SU-DHL-6 (cell line): ENCODE measurements at regions not wholly inside any gene's neighbourhood (a gene's known extent, or its start where the extent isn't known, plus 50 kb on each side); places are given as distances from the start of the nearest gene placed in this dataset.

Experiments used
- H2AFZ ChIP-seq: fragments of 200-600 bp; sonication (generic); 2 replicates; pipeline ENCODE4 v1.6.1; 2014; ENCODE audit warnings: low read depth, mild to moderate bottlenecking, moderate library complexity, mixed read lengths, antibody characterized with exemption, low read length; ENCODE audit not compliant: severe bottlenecking
- H3F3A ChIP-seq: fragments of 200-600 bp; shearing (Covaris generic); 2 replicates; pipeline ENCODE4 v1.6.0; 2016; ENCODE audit warnings: antibody characterized with exemption, mild to moderate bottlenecking; ENCODE audit not compliant: insufficient read depth
- H3K27ac ChIP-seq: fragments of 200-600 bp; sonication (generic); 2 replicates; pipeline ENCODE4 v1.5.1; 2016; ENCODE audit warnings: low read depth, mild to moderate bottlenecking, low read length, moderate library complexity, mixed read lengths
- H3K27me3 ChIP-seq: fragments of 200-600 bp; sonication (generic), shearing (Covaris generic); 2 replicates; pipeline ENCODE4 v1.6.0; 2014; ENCODE audit warnings: mild to moderate bottlenecking, low read length
- H3K36me3 ChIP-seq: fragments of 200-600 bp; sonication (generic); 2 replicates; pipeline ENCODE4 v1.6.1; 2014; ENCODE audit warnings: mild to moderate bottlenecking, low read length, mixed read lengths
- H3K4me2 ChIP-seq: fragments of 300-600, 200-600 bp; shearing (Covaris generic), sonication (generic); 2 replicates; pipeline ENCODE4 v1.6.0; 2014; ENCODE audit warnings: low read length, low read depth, mild to moderate bottlenecking; ENCODE audit not compliant: poor library complexity, severe bottlenecking
- H3K4me3 ChIP-seq: fragments of 200-600 bp; sonication (generic); 2 replicates; pipeline ENCODE4 v1.5.1; 2014; ENCODE audit warnings: antibody characterized with exemption, low read length, mild to moderate bottlenecking, mixed read lengths; ENCODE audit not compliant: insufficient read depth, poor library complexity, severe bottlenecking
- H3K79me2 ChIP-seq: fragments of 200-600 bp; sonication (generic); 2 replicates; pipeline ENCODE4 v1.6.1; 2014; ENCODE audit warnings: mild to moderate bottlenecking, low read length, moderate library complexity; ENCODE audit not compliant: insufficient read depth
- H3K9ac ChIP-seq: fragments of 200-600 bp; sonication (generic); 2 replicates; pipeline ENCODE4 v1.7.0; 2014; ENCODE audit warnings: mild to moderate bottlenecking, low read length
- H3K9me2 ChIP-seq: fragments of 200-600 bp; sonication (generic); replicated peaks from 2 replicates; pipeline ENCODE4 v1.6.1; 2014; ENCODE audit warnings: low read length; ENCODE audit not compliant: insufficient read depth
- H3K9me3 ChIP-seq: fragments of 200-600 bp; sonication (generic); 2 replicates; pipeline ENCODE4 v1.6.1; 2014; ENCODE audit warnings: low read length, mixed read lengths; ENCODE audit not compliant: insufficient read depth
- H4K20me1 ChIP-seq: fragments of 200-600 bp; sonication (generic); 2 replicates; pipeline ENCODE4 v1.6.1; 2014; ENCODE audit warnings: low read depth, mild to moderate bottlenecking, antibody characterized with exemption, low read length, moderate library complexity, mixed read lengths
- CTCF ChIP-seq: fragments of 200-600 bp; sonication (generic); IDR thresholded peaks from one replicate; pipeline ENCODE4 v1.5.1; 2017; ENCODE audit warnings: antibody characterized with exemption, mild to moderate bottlenecking, low read length, moderate library complexity; ENCODE audit not compliant: insufficient read depth, poor library complexity, severe bottlenecking
- EZH2phosphoT487 ChIP-seq: fragments of 200-600 bp; sonication (generic), shearing (Covaris generic); conservative IDR thresholded peaks from 2 replicates; pipeline ENCODE4 v1.6.1; 2018; ENCODE audit warnings: mild to moderate bottlenecking, antibody characterized with exemption, low read length, moderate library complexity, mixed read lengths

- no peaks in the 10 kb centered on the region for H4K20me1 ChIP-seq
- no peaks in the 10 kb centered on the region for H3K9me3 ChIP-seq
- H3K27ac ChIP-seq: no peak overlapping the region
- no peaks in the 10 kb centered on the region for H3K36me3 ChIP-seq
- TF ChIP-seq CTCF: no peak
- no peak for TF ChIP-seq EZH2phosphoT487
- H2AFZ ChIP-seq: no peak overlapping the region
- no peaks in the 10 kb centered on the region for H3K9me2 ChIP-seq
- H3F3A ChIP-seq: no peaks in the 10 kb centered on the region
- no peak overlapping the region for H3K9ac ChIP-seq
- H3K27me3 ChIP-seq: no peaks in the 10 kb centered on the region
- no peak overlapping the region for H3K4me3 ChIP-seq
- H3K79me2 ChIP-seq: no peaks in the 10 kb centered on the region
- no peak overlapping the region for H3K4me2 ChIP-seq
Observed at GRCh38 chr16:52372313-52372712, 174.6 kb downstream of the TOX3 start.

- Histone ChIP-seq H3K9me3 (no peaks in the 10 kb centered on the region), H3K27me3 (no peaks in the 10 kb centered on the region), H3K27ac (no peak overlapping the region), H2AFZ (no peak overlapping the region), H3F3A (no peaks in the 10 kb centered on the region), H3K4me2 (no peak overlapping the region), H3K9me2 (no peaks in the 10 kb centered on the region), H4K20me1 (no peaks in the 10 kb centered on the region), H3K36me3 (no peaks in the 10 kb centered on the region), H3K79me2 (no peaks in the 10 kb centered on the region), H3K9ac (no peak overlapping the region), H3K4me3 (no peak overlapping the region)
- TF ChIP-seq EZH2phosphoT487 (no peak), CTCF (no peak)
Observed at GRCh38 chr16:52368859-52369258, 178.1 kb downstream of the TOX3 start.

- H3K27ac ChIP-seq: no peak overlapping the region
- H3K4me3 ChIP-seq: no peak overlapping the region
- no peaks in the 10 kb centered on the region for H3K27me3 ChIP-seq
- H3K9ac ChIP-seq: no peak overlapping the region
- no peaks in the 10 kb centered on the region for H3F3A ChIP-seq
- H4K20me1 ChIP-seq: no peaks in the 10 kb centered on the region
- no peaks in the 10 kb centered on the region for H3K9me3 ChIP-seq
- H3K4me2 ChIP-seq: no peak overlapping the region
- no peaks in the 10 kb centered on the region for H3K9me2 ChIP-seq
- no peak overlapping the region for H2AFZ ChIP-seq
- H3K79me2 ChIP-seq: no peaks in the 10 kb centered on the region
- H3K36me3 ChIP-seq: no peaks in the 10 kb centered on the region
- TF ChIP-seq EZH2phosphoT487: no peak
- no peak for TF ChIP-seq CTCF
Observed at GRCh38 chr16:52367821-52368220, 179.1 kb downstream of the TOX3 start.

GRCh38 chr16:52366983-52367382 lies 180.0 kb downstream of the TOX3 start:
- Histone ChIP-seq H3K36me3 (no peaks in the 10 kb centered on the region), H3K9ac (no peak overlapping the region), H3K9me3 (no peaks in the 10 kb centered on the region), H4K20me1 (no peaks in the 10 kb centered on the region), H2AFZ (no peak overlapping the region), H3K27me3 (no peaks in the 10 kb centered on the region), H3K27ac (no peak overlapping the region), H3K79me2 (no peaks in the 10 kb centered on the region), H3F3A (no peaks in the 10 kb centered on the region), H3K9me2 (no peaks in the 10 kb centered on the region), H3K4me3 (no peak overlapping the region), H3K4me2 (no peak overlapping the region)
- TF ChIP-seq CTCF (no peak), EZH2phosphoT487 (no peak)
